Left ventricle myocardium inferior (tissue), 1 donor: ENCODE measurements at regions not wholly inside any gene's neighbourhood (a gene's known extent, or its start where the extent isn't known, plus 50 kb on each side); places are given as distances from the start of the nearest gene placed in this dataset.

Experiments used
- DNase-seq: peaks from one replicate; pipeline ENCODE4 v3.0.0-alpha.2; 2020
- H3K27ac ChIP-seq: fragments of 200-600 bp; replicated peaks from 2 replicates; pipeline ENCODE4 v1.8.0; 2021
- H3K27me3 ChIP-seq: fragments of 200-600 bp; 2 replicates; pipeline ENCODE4 v1.8.0; 2021; ENCODE audit warnings: low read depth
- H3K36me3 ChIP-seq: fragments of 200-600 bp; 2 replicates; pipeline ENCODE4 v1.8.0; 2021
- H3K4me1 ChIP-seq: fragments of 200-600 bp; 2 replicates; pipeline ENCODE4 v1.8.0; 2021
- H3K4me3 ChIP-seq: fragments of 200-600 bp; 2 replicates; pipeline ENCODE4 v1.8.0; 2021; ENCODE audit warnings: mild to moderate bottlenecking, moderate library complexity
- H3K9me3 ChIP-seq: fragments of 200-600 bp; replicated peaks from 2 replicates; pipeline ENCODE4 v1.8.0; 2021
- intact Hi-C: fragments of 100-400 bp; cut with micrococcal nuclease; formaldehyde crosslinking; loops from one replicate; pipeline ENCODE4 v1.11.0; 2022
- TF ChIP-seq, protein P1 (sequence below): fragments of 200-600 bp; IDR thresholded peaks from 2 replicates; pipeline ENCODE4 v1.8.0; 2021; ENCODE audit warnings: antibody characterized with exemption, mild to moderate bottlenecking, borderline replicate concordance
- donor health status: DM: no; HTN: yes; CAD: no; lungs with severe emphysema.

DNA sequence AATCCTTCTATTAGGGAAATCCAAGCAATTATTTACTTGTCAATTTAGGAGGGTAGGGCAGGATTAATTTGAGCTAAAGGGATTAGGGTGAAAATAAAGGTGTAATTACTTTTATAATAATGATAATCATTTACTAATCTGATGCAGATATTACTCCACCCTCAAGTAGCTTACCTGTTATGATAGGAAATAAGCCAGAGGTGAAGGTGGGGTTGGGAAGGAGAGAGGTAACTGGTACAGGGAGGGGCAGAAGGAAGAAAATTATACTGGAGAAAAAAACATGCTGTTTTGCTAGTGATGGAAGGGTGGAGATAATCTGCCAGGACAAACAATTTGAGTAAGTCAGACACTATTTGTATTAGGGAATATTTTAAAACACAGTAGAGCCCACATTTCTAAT, 157.7 kb downstream of the BARX2 start:
- peaks cover 42% of the 10 kb centered on the region for H3K9me3 ChIP-seq
- DNase-seq, result no peak
- H3K36me3 ChIP-seq, result no peaks in the 10 kb centered on the region
- intact Hi-C loops, result no loop called here
- no peaks in the 10 kb centered on the region for H3K27me3 ChIP-seq
- H3K4me3 ChIP-seq, result no peak overlapping the region
- no peaks in the 10 kb centered on the region for H3K4me1 ChIP-seq
- H3K27ac ChIP-seq, result no peak overlapping the region
- TF ChIP-seq, protein P1, sequence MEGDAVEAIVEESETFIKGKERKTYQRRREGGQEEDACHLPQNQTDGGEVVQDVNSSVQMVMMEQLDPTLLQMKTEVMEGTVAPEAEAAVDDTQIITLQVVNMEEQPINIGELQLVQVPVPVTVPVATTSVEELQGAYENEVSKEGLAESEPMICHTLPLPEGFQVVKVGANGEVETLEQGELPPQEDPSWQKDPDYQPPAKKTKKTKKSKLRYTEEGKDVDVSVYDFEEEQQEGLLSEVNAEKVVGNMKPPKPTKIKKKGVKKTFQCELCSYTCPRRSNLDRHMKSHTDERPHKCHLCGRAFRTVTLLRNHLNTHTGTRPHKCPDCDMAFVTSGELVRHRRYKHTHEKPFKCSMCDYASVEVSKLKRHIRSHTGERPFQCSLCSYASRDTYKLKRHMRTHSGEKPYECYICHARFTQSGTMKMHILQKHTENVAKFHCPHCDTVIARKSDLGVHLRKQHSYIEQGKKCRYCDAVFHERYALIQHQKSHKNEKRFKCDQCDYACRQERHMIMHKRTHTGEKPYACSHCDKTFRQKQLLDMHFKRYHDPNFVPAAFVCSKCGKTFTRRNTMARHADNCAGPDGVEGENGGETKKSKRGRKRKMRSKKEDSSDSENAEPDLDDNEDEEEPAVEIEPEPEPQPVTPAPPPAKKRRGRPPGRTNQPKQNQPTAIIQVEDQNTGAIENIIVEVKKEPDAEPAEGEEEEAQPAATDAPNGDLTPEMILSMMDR, result no peak

DNA sequence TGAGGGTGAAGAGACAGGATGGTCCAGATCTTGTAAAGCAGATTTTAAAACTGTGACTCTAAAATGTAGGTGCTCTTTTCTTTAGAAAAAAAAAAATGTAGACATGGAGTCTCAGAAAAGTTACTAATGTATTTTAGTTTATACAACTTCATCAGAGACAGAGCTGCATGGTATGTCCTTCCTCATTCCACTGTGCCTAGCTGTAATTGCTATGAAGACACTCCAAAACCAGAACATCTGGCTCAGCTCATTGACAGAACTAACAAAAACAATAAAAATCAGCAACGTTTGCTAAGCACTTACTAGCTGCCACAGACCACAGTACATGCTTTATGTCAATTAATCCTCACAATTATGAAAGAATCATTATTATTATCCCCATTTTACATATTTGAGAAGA, 160.7 kb downstream of the BARX2 start:
- DNase-seq, result no peak
- Histone ChIP-seq H3K9me3 (peaks cover 43% of the 10 kb centered on the region), H3K4me3 (no peak overlapping the region), H3K36me3 (no peaks in the 10 kb centered on the region), H3K4me1 (no peaks in the 10 kb centered on the region), H3K27me3 (no peaks in the 10 kb centered on the region), H3K27ac (no peak overlapping the region)
- intact Hi-C loops, result no loop called here
- TF ChIP-seq, protein P1, result no peak

DNA sequence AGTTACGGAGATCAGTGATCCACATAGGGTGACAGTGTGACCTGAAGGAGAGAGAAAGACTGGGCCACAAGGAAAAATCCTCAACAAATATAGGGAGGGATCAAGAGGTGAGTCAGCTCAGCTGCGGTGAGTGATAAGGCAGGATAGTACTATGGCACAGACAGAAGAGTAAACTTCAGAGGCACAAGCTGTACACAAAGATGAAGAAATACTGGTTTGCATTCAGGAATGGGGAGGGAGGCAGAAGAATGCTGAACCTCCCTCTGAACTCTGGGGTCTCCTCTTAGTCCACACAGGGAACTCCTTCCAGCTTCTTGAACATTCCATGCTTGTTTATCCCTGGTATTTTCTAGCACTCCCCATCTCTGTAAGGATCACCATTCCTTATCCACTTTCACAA, 162.7 kb downstream of the BARX2 start:
- no peaks in the 10 kb centered on the region for H3K4me1 ChIP-seq

DNA sequence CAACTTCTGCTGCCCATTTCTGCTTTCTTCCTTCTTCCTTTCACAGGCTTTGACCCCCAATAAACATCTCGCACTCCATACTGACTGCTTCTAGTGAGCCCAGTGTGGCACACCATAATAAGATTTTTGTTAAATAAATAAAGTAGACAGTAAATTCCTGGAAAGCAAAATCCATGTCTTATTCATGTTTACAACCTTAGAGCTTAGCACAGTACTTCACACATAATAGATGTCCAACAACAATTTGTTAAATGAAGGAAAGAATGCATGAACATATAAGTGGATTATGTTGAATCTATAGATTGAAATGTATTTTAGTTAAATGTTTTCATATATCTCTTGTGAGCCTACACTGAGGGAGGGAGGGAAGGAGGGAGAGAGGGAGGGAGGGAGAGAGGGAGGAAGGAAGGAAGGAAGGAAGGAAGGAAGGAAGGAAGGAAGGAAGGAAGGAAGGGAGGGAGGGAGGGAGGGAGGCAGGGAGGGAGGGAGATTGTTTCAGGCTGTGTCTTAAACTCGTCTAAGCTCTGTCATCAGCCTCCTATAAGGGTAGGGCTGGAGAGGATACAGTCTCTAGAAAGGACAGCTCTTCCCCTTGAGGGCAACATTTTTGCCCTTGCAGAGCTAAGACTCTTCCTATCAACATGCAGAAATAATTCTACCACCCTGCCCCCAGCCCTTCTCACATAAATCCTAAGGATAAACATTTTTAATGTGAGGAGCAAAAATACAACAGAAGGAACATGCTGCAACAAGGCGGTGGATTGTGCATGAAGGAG, 168.1 kb downstream of the BARX2 start:
- intact Hi-C loops, result no loop called here
- H3K4me1 ChIP-seq, result no peaks in the 10 kb centered on the region
- H3K27me3 ChIP-seq, result no peaks in the 10 kb centered on the region
- TF ChIP-seq, protein P1, result no peak
- no peak overlapping the region for H3K4me3 ChIP-seq
- DNase-seq, result no peak
- H3K9me3 ChIP-seq, result peaks cover 6% of the 10 kb centered on the region
- H3K27ac ChIP-seq, result no peak overlapping the region
- no peaks in the 10 kb centered on the region for H3K36me3 ChIP-seq

More for the DNA sequence above, 162.7 kb downstream of the BARX2 start:
- intact Hi-C loops, result no loop called here
- TF ChIP-seq, protein P1, result no peak
- Histone ChIP-seq H3K4me3 (no peak overlapping the region), H3K36me3 (no peaks in the 10 kb centered on the region), H3K27ac (no peak overlapping the region), H3K9me3 (peaks cover 49% of the 10 kb centered on the region), H3K27me3 (no peaks in the 10 kb centered on the region)
- no peak for DNase-seq

DNA sequence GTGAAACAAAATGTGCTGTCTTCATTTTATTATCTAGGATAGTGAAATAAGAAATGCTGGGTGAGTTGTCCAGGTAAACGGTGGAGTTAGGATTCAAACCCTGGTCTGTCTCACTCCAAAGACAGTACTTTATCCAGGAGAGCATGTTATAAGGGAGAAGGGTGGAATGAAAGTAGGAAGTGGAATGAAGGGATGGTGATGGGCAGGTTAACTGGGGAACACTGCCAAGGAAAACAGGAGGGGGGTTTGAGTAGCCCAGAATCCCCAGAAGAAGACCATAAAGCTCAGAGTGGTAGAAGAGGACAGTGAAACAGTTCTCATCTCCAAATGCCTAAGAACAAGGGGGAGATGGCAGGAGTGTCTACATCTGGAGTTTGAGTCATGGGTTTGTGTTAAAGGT, 169.0 kb downstream of the BARX2 start:
- intact Hi-C loops, result no loop called here
- no peak overlapping the region for H3K27ac ChIP-seq

More for the DNA sequence above, 169.0 kb downstream of the BARX2 start:
- no peaks in the 10 kb centered on the region for H3K27me3 ChIP-seq
- peaks cover 12% of the 10 kb centered on the region for H3K9me3 ChIP-seq
- no peaks in the 10 kb centered on the region for H3K36me3 ChIP-seq
- H3K4me3 ChIP-seq, result no peak overlapping the region
- no peak for DNase-seq
- TF ChIP-seq, protein P1, result no peak
- H3K4me1 ChIP-seq, result no peaks in the 10 kb centered on the region
